Liver (tissue), 8 donors: ENCODE measurements at regions not wholly inside any gene's neighbourhood (a gene's known extent, or its start where the extent isn't known, plus 50 kb on each side); places are given as distances from the start of the nearest gene placed in this dataset.

Experiments
- DNase-seq: peaks from one replicate; pipeline ENCODE4 v3.0.0-alpha.2; 2017; ENCODE audit warnings: low spot score
- H3K27ac ChIP-seq, 2 donors: one replicate each; pipeline ENCODE4 v1.7.0; 2013; ENCODE audit warnings: inconsistent platforms in 2 of 2, low read length in 2 of 2, control low read depth in 1 of 2, low read depth in 1 of 2, mild to moderate bottlenecking in 1 of 2
- H3K27me3 ChIP-seq, 4 donors: one replicate each; pipeline versions ENCODE4 v1.6.1 to v1.7.0; 2013; ENCODE audit warnings: low read length in 3 of 4, inconsistent platforms in 1 of 4, mild to moderate bottlenecking in 1 of 4, moderate library complexity in 1 of 4; ENCODE audit not compliant: control insufficient read depth in 4 of 4, insufficient read depth in 4 of 4
- H3K36me3 ChIP-seq, 4 donors: one replicate each; pipeline versions ENCODE4 v1.6.1 to v1.7.0; 2013; ENCODE audit warnings: low read length in 3 of 4, mild to moderate bottlenecking in 3 of 4, low read depth in 1 of 4, moderate library complexity in 1 of 4; ENCODE audit not compliant: control insufficient read depth in 4 of 4, insufficient read depth in 3 of 4
- H3K4me1 ChIP-seq, 4 donors: one replicate each; pipeline versions ENCODE4 v1.6.1 to v1.7.0; 2013; ENCODE audit warnings: low read length in 3 of 4, mild to moderate bottlenecking in 3 of 4, moderate library complexity in 1 of 4; ENCODE audit not compliant: control insufficient read depth in 4 of 4, insufficient read depth in 4 of 4
- H3K4me3 ChIP-seq, 3 donors: one replicate each; pipeline versions ENCODE4 v1.6.1 to v1.7.0; 2013; ENCODE audit warnings: low read length in 3 of 3, control low read depth in 1 of 3, low read depth in 1 of 3, mild to moderate bottlenecking in 1 of 3
- H3K9ac ChIP-seq, 2 donors: one replicate each; pipeline ENCODE4 v1.7.0; 2013; ENCODE audit warnings: low read length in 2 of 2, mild to moderate bottlenecking in 2 of 2, moderate library complexity in 2 of 2, control low read depth in 1 of 2, low read depth in 1 of 2
- H3K9me3 ChIP-seq, 4 donors: one replicate each; pipeline versions ENCODE4 v1.6.1 to v1.7.0; 2013; ENCODE audit warnings: low read length in 3 of 4; ENCODE audit not compliant: control insufficient read depth in 4 of 4
- EGR1 ChIP-seq, 2 donors: IDR thresholded peaks; 2 replicates each; pipeline ENCODE4 v1.6.1; 2016 to 2018; ENCODE audit warnings: antibody characterized with exemption in 2 of 2, low read depth in 2 of 2
- FOXA1 ChIP-seq: IDR thresholded peaks from 2 replicates; pipeline ENCODE4 v1.6.1; 2016; ENCODE audit warnings: antibody characterized with exemption
- FOXA2 ChIP-seq: IDR thresholded peaks from 2 replicates; pipeline ENCODE4 v1.6.1; 2016; ENCODE audit warnings: antibody characterized with exemption
- GABPA ChIP-seq, 2 donors: IDR thresholded peaks in 1 of 2; conservative IDR thresholded peaks in 1 of 2; 2 replicates each; pipeline ENCODE4 v1.6.1; 2016; ENCODE audit warnings: antibody characterized with exemption in 2 of 2, mild to moderate bottlenecking in 1 of 2, moderate library complexity in 1 of 2
- HNF4A ChIP-seq, 2 donors: conservative IDR thresholded peaks; 2 replicates each; pipeline ENCODE4 v1.6.1; 2016; ENCODE audit warnings: antibody characterized with exemption in 2 of 2, mild to moderate bottlenecking in 2 of 2
- HNF4G ChIP-seq: IDR thresholded peaks from 2 replicates; pipeline ENCODE4 v1.6.1; 2016; ENCODE audit warnings: antibody characterized with exemption
- JUND ChIP-seq, 2 donors: IDR thresholded peaks; 2 replicates each; pipeline ENCODE4 v1.6.1; 2016; ENCODE audit warnings: antibody characterized with exemption in 2 of 2
- NR2F2 ChIP-seq: IDR thresholded peaks from 2 replicates; pipeline ENCODE4 v1.6.1; 2016; ENCODE audit warnings: antibody characterized with exemption
- RAD21 ChIP-seq, 2 donors: IDR thresholded peaks; 2 replicates each; pipeline ENCODE4 v1.6.1; 2016; ENCODE audit warnings: antibody characterized with exemption in 2 of 2, mild to moderate bottlenecking in 2 of 2
- RXRA ChIP-seq, 2 donors: IDR thresholded peaks; 2 replicates each; pipeline ENCODE4 v1.6.1; 2017 to 2018; ENCODE audit warnings: antibody characterized with exemption in 2 of 2, mild to moderate bottlenecking in 1 of 2
- SP1 ChIP-seq: IDR thresholded peaks from 2 replicates; pipeline ENCODE4 v1.6.1; 2018; ENCODE audit warnings: antibody characterized with exemption, mild to moderate bottlenecking
- TAF1 ChIP-seq: conservative IDR thresholded peaks from 2 replicates; pipeline ENCODE4 v1.6.1; 2016; ENCODE audit warnings: antibody characterized with exemption, mild to moderate bottlenecking
- YY1 ChIP-seq: IDR thresholded peaks from 2 replicates; pipeline ENCODE4 v1.6.1; 2016; ENCODE audit warnings: antibody characterized with exemption, mild to moderate bottlenecking
- WGBS: extraction: QIAGEN DNeasy Blood & Tissue Kit; methylation state at CpG from one replicate; pipeline ENCODE4 v1.1.7; 2013; 5-methylcytosine and 5-hydroxymethylcytosine counted together
- TF ChIP-seq, protein P1 (sequence below): IDR thresholded peaks from 2 replicates; pipeline ENCODE4 v1.6.1; 2016; ENCODE audit warnings: antibody characterized with exemption
- TF ChIP-seq, protein P2 (sequence below): fragments of 150-350 bp; IDR thresholded peaks from 2 replicates; pipeline ENCODE4 v1.5.1; 2017; ENCODE audit warnings: improper control_type of control experiment, low read depth, low read length; ENCODE audit not compliant: missing input control
- TF ChIP-seq, protein P3 (sequence below): IDR thresholded peaks from 2 replicates; pipeline ENCODE4 v1.6.1; 2016; ENCODE audit warnings: antibody characterized with exemption
- TF ChIP-seq, protein P4 (sequence below): IDR thresholded peaks from 2 replicates; pipeline ENCODE4 v1.6.1; 2016; ENCODE audit warnings: antibody characterized with exemption
- TF ChIP-seq, protein P5 (sequence below): IDR thresholded peaks from 2 replicates; pipeline ENCODE4 v1.6.1; 2016; ENCODE audit warnings: antibody characterized with exemption, mild to moderate bottlenecking
- donor health status: healthy.
- donor health status: healthy.
- donor health status: healthy.
- donor health status: healthy.
- donor health status: healthy.

DNA sequence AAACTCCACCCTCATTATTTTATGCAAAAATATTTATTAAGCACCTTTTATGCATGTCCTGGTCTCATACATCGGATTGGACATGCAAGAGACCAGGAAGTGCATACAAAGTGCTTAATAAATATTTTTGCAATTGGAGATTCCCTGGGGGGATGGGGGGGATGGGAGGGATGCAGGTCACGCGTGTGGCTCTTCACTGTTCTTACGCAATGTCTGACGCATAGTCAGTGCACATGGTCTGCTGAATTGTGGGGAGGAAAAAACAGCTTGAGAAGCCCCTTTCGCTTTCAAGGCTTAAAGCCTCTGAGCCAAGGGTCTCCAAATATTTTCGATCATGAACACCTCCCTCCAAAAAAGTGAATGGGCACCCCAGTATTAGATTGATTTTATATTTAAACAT is 96.7 kb upstream of the XYLT1 start:
- no peaks in the 10 kb centered on the region for H3K4me1 ChIP-seq
- H3K27ac ChIP-seq: no peak overlapping the region
- H3K9ac ChIP-seq: no peak overlapping the region
- TF ChIP-seq, protein P1, sequence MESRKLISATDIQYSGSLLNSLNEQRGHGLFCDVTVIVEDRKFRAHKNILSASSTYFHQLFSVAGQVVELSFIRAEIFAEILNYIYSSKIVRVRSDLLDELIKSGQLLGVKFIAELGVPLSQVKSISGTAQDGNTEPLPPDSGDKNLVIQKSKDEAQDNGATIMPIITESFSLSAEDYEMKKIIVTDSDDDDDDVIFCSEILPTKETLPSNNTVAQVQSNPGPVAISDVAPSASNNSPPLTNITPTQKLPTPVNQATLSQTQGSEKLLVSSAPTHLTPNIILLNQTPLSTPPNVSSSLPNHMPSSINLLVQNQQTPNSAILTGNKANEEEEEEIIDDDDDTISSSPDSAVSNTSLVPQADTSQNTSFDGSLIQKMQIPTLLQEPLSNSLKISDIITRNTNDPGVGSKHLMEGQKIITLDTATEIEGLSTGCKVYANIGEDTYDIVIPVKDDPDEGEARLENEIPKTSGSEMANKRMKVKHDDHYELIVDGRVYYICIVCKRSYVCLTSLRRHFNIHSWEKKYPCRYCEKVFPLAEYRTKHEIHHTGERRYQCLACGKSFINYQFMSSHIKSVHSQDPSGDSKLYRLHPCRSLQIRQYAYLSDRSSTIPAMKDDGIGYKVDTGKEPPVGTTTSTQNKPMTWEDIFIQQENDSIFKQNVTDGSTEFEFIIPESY: no peak
- TF ChIP-seq RAD21 (IDR thresholded peaks at IDR 0.05) (no peak), FOXA2 (no peak), RXRA (IDR thresholded peaks at IDR 0.05) (no peak)
- TF ChIP-seq, protein P2, sequence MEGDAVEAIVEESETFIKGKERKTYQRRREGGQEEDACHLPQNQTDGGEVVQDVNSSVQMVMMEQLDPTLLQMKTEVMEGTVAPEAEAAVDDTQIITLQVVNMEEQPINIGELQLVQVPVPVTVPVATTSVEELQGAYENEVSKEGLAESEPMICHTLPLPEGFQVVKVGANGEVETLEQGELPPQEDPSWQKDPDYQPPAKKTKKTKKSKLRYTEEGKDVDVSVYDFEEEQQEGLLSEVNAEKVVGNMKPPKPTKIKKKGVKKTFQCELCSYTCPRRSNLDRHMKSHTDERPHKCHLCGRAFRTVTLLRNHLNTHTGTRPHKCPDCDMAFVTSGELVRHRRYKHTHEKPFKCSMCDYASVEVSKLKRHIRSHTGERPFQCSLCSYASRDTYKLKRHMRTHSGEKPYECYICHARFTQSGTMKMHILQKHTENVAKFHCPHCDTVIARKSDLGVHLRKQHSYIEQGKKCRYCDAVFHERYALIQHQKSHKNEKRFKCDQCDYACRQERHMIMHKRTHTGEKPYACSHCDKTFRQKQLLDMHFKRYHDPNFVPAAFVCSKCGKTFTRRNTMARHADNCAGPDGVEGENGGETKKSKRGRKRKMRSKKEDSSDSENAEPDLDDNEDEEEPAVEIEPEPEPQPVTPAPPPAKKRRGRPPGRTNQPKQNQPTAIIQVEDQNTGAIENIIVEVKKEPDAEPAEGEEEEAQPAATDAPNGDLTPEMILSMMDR: no peak
- H3K9me3 ChIP-seq: peaks cover 0 to 1% (median 0%) of the 10 kb centered on the region in 4 donors
- no peaks in the 10 kb centered on the region for H3K36me3 ChIP-seq
- WGBS: 81% methylated on average over 7 of the region's 7 CpGs
- peaks cover 0 to 12% (median 0%) of the 10 kb centered on the region in 4 donors for H3K27me3 ChIP-seq
- H3K4me3 ChIP-seq: no peak overlapping the region
- no peak for DNase-seq

DNA sequence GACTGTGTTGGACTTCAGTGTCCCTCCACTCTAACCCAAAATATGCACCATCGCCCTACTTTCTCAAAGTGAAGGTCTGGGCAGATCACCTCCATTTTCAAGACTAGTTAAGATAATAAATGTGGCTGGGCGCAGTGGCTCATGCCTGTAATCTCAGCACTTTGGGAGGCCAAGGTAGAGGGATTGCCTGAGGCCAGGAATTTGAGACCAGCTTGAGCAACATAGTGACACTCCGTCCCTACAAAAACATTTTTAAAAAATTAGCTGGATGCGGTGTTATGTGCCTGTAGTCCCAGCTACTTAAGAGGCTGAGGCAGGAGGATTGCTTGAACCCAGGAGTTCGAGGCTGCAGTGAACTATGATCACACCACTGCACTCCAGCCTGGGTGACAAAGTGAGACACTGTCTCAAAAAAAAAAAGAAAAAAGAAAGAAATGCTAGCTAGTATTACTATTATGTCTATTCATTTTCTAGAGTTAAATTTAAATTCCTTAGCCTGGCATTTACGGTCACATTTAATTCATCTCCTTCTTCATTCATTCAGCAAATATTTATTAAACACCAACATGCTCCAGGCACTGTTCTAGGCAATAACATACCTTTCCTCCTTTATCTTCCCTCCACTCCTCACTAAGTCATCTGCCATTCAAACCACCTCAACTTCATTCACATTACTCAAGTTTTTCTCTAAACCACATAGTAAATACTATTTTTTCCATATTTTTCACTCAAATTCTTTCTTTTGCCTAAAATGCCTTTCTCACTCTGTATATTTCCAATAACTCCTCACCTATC is 96.1 kb upstream of the XYLT1 start:
- Histone ChIP-seq H3K27ac (no peak overlapping the region), H3K27me3 (peaks cover 0 to 7% (median 0%) of the 10 kb centered on the region in 4 donors), H3K36me3 (no peaks in the 10 kb centered on the region), H3K4me1 (no peaks in the 10 kb centered on the region), H3K9ac (no peak overlapping the region), H3K9me3 (peaks cover 0 to 1% (median 0%) of the 10 kb centered on the region in 4 donors), H3K4me3 (no peak overlapping the region)
- no peak for DNase-seq
- WGBS: 77% methylated on average over 6 of the region's 6 CpGs
- TF ChIP-seq GABPA (IDR thresholded peaks at IDR 0.05 in 1 of 2, conservative IDR thresholded peaks at IDR 0.05 in 1 of 2) (no peak), EGR1 (IDR thresholded peaks at IDR 0.05; ENCODE audit: low read depth in 2 of 2) (no peak), HNF4A (conservative IDR thresholded peaks at IDR 0.05) (no peak), JUND (IDR thresholded peaks at IDR 0.05) (no peak), RXRA (IDR thresholded peaks at IDR 0.05) (no peak), NR2F2 (no peak), FOXA2 (no peak), YY1 (no peak), RAD21 (IDR thresholded peaks at IDR 0.05) (no peak), TAF1 (no peak), SP1 (no peak), FOXA1 (no peak), HNF4G (no peak)
- TF ChIP-seq, protein P1: no peak
- TF ChIP-seq, protein P3, sequence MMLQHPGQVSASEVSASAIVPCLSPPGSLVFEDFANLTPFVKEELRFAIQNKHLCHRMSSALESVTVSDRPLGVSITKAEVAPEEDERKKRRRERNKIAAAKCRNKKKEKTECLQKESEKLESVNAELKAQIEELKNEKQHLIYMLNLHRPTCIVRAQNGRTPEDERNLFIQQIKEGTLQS: no peak
- TF ChIP-seq, protein P2: no peak
- TF ChIP-seq, protein P4, sequence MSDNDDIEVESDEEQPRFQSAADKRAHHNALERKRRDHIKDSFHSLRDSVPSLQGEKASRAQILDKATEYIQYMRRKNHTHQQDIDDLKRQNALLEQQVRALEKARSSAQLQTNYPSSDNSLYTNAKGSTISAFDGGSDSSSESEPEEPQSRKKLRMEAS: no peak
- TF ChIP-seq, protein P5, sequence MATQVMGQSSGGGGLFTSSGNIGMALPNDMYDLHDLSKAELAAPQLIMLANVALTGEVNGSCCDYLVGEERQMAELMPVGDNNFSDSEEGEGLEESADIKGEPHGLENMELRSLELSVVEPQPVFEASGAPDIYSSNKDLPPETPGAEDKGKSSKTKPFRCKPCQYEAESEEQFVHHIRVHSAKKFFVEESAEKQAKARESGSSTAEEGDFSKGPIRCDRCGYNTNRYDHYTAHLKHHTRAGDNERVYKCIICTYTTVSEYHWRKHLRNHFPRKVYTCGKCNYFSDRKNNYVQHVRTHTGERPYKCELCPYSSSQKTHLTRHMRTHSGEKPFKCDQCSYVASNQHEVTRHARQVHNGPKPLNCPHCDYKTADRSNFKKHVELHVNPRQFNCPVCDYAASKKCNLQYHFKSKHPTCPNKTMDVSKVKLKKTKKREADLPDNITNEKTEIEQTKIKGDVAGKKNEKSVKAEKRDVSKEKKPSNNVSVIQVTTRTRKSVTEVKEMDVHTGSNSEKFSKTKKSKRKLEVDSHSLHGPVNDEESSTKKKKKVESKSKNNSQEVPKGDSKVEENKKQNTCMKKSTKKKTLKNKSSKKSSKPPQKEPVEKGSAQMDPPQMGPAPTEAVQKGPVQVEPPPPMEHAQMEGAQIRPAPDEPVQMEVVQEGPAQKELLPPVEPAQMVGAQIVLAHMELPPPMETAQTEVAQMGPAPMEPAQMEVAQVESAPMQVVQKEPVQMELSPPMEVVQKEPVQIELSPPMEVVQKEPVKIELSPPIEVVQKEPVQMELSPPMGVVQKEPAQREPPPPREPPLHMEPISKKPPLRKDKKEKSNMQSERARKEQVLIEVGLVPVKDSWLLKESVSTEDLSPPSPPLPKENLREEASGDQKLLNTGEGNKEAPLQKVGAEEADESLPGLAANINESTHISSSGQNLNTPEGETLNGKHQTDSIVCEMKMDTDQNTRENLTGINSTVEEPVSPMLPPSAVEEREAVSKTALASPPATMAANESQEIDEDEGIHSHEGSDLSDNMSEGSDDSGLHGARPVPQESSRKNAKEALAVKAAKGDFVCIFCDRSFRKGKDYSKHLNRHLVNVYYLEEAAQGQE: no peak
